H9 (cell line): ENCODE measurements at regions not wholly inside any gene's neighbourhood (a gene's known extent, or its start where the extent isn't known, plus 50 kb on each side); places are given as distances from the start of the nearest gene placed in this dataset.

Source experiments
- DNase-seq: peaks from one replicate; pipeline ENCODE4 v3.0.0-alpha.2; 2017
- H2AFZ ChIP-seq: one replicate; pipeline ENCODE4 v1.6.1; 2013; ENCODE audit warnings: mild to moderate bottlenecking, low read length, control low read depth, moderate library complexity
- H2AK5ac ChIP-seq: 2 replicates; pipeline ENCODE4 v1.6.1; 2013; ENCODE audit warnings: low read length, control low read depth, mixed read lengths; ENCODE audit not compliant: insufficient read length
- H2BK120ac ChIP-seq: one replicate; pipeline ENCODE4 v1.6.1; 2013; ENCODE audit warnings: low read depth, mild to moderate bottlenecking, low read length, control low read depth, inconsistent platforms; ENCODE audit not compliant: poor library complexity, severe bottlenecking
- H2BK12ac ChIP-seq: 2 replicates; pipeline ENCODE4 v1.6.1; 2013; ENCODE audit warnings: low read length, control low read depth, mixed read lengths, low read depth; ENCODE audit not compliant: insufficient read length
- H2BK15ac ChIP-seq: 2 replicates; pipeline ENCODE4 v1.6.1; 2013; ENCODE audit warnings: low read depth, low read length, control low read depth
- H2BK20ac ChIP-seq: one replicate; pipeline ENCODE4 v1.6.1; 2013; ENCODE audit warnings: low read depth, mild to moderate bottlenecking, low read length, control low read depth, inconsistent platforms; ENCODE audit not compliant: poor library complexity, severe bottlenecking
- H2BK5ac ChIP-seq: 2 replicates; pipeline ENCODE4 v1.6.1; 2013; ENCODE audit warnings: low read length, control low read depth, mixed read lengths; ENCODE audit not compliant: insufficient read length
- H3K14ac ChIP-seq: 2 replicates; pipeline ENCODE4 v1.6.1; 2013; ENCODE audit warnings: low read length, control low read depth; ENCODE audit not compliant: insufficient read depth
- H3K18ac ChIP-seq: 2 replicates; pipeline ENCODE4 v1.6.1; 2013; ENCODE audit warnings: low read depth, mild to moderate bottlenecking, mixed read lengths, low read length, control low read depth; ENCODE audit not compliant: insufficient read length
- H3K23ac ChIP-seq: 2 replicates; pipeline ENCODE4 v1.6.1; 2013; ENCODE audit warnings: low read length, control low read depth, mixed read lengths, low read depth; ENCODE audit not compliant: insufficient read length
- H3K23me2 ChIP-seq: 2 replicates; pipeline ENCODE4 v1.6.1; 2013; ENCODE audit warnings: low read depth, mild to moderate bottlenecking, mixed read lengths, low read length, control low read depth; ENCODE audit not compliant: insufficient read length, poor library complexity, severe bottlenecking
- H3K27ac ChIP-seq: 2 replicates; pipeline ENCODE4 v1.5.1; 2013; ENCODE audit warnings: low read length, control low read depth, mixed read lengths, low read depth; ENCODE audit not compliant: insufficient read length
- H3K27me3 ChIP-seq: 2 replicates; pipeline ENCODE4 v1.6.1; 2013; ENCODE audit warnings: low read length, control low read depth, inconsistent platforms; ENCODE audit not compliant: insufficient read depth
- H3K4ac ChIP-seq: 2 replicates; pipeline ENCODE4 v1.6.1; 2013; ENCODE audit warnings: low read depth, mild to moderate bottlenecking, control low read depth, inconsistent platforms, low read length, moderate library complexity
- H3K4me1 ChIP-seq: 2 replicates; pipeline ENCODE4 v1.6.1; 2013; ENCODE audit warnings: low read length, control low read depth, inconsistent platforms; ENCODE audit not compliant: insufficient read depth
- H3K4me2 ChIP-seq: 2 replicates; pipeline ENCODE4 v1.6.1; 2013; ENCODE audit warnings: low read length, control low read depth, mixed read lengths; ENCODE audit not compliant: insufficient read length, insufficient read depth
- H3K56ac ChIP-seq: 2 replicates; pipeline ENCODE4 v1.6.1; 2013; ENCODE audit warnings: low read depth, mild to moderate bottlenecking, mixed read lengths, low read length, control low read depth; ENCODE audit not compliant: insufficient read length
- H3K79me1 ChIP-seq: 2 replicates; pipeline ENCODE4 v1.6.1; 2013; ENCODE audit warnings: low read depth, mild to moderate bottlenecking, moderate library complexity, low read length, control low read depth, inconsistent platforms; ENCODE audit not compliant: insufficient read depth, poor library complexity, severe bottlenecking
- H3K79me2 ChIP-seq: 2 replicates; pipeline ENCODE4 v1.6.1; 2013; ENCODE audit warnings: low read length, control low read depth, inconsistent platforms; ENCODE audit not compliant: insufficient read depth
- H3K9ac ChIP-seq: 2 replicates; pipeline ENCODE4 v1.6.1; 2013; ENCODE audit warnings: low read length, control low read depth, mixed read lengths; ENCODE audit not compliant: insufficient read length; ENCODE audit errors: extremely low read depth
- H3K9me3 ChIP-seq: one replicate; pipeline ENCODE4 v1.6.1; 2013; ENCODE audit warnings: low read depth, low read length, inconsistent platforms; ENCODE audit not compliant: control insufficient read depth
- H3T11ph ChIP-seq: one replicate; pipeline ENCODE4 v1.6.1; 2013; ENCODE audit warnings: mild to moderate bottlenecking, low read length, control low read depth, inconsistent platforms
- H4K20me1 ChIP-seq: one replicate; pipeline ENCODE4 v1.6.1; 2013; ENCODE audit not compliant: control insufficient read depth, insufficient read length, insufficient read depth
- H4K5ac ChIP-seq: 2 replicates; pipeline ENCODE4 v1.6.1; 2013; ENCODE audit warnings: low read depth, mild to moderate bottlenecking, mixed read lengths, low read length, control low read depth; ENCODE audit not compliant: insufficient read length
- H4K8ac ChIP-seq: replicated peaks from 2 replicates; pipeline ENCODE4 v1.6.1; 2013; ENCODE audit warnings: low read length, control low read depth, mixed read lengths, low read depth; ENCODE audit not compliant: insufficient read length
- H4K91ac ChIP-seq: 2 replicates; pipeline ENCODE4 v1.6.1; 2013; ENCODE audit warnings: low read depth, mild to moderate bottlenecking, moderate library complexity, mixed read lengths, low read length, control low read depth; ENCODE audit not compliant: insufficient read length
- H3K27ac Mint-ChIP-seq, 3 experiments: 2 replicates in 2 of 3; 3 replicates in 1 of 3; pipeline ENCODE4 v1.8.0; 2020 to 2021; ENCODE audit warnings: mixed read lengths in 3 of 3, mild to moderate bottlenecking in 1 of 3, moderate library complexity in 1 of 3
- H3K27me3 Mint-ChIP-seq: 2 replicates; pipeline ENCODE4 v1.8.0; 2021; ENCODE audit warnings: low read depth, mild to moderate bottlenecking, moderate library complexity, mixed read lengths
- H3K36me3 Mint-ChIP-seq, 3 experiments: 2 replicates in 2 of 3; 3 replicates in 1 of 3; pipeline ENCODE4 v1.8.0; 2020 to 2021; ENCODE audit warnings: low read depth in 3 of 3, mixed read lengths in 3 of 3; ENCODE audit not compliant: insufficient read depth in 1 of 3
- H3K4me1 Mint-ChIP-seq, 2 experiments: 2 replicates each; pipeline ENCODE4 v1.8.0; 2020; ENCODE audit warnings: mixed read lengths in 2 of 2
- H3K4me3 Mint-ChIP-seq, 2 experiments: 2 replicates in 1 of 2; 3 replicates in 1 of 2; pipeline ENCODE4 v1.8.0; 2020 to 2021; ENCODE audit warnings: mild to moderate bottlenecking in 2 of 2, mixed read lengths in 2 of 2, moderate library complexity in 1 of 2
- H3K9me3 Mint-ChIP-seq, 2 experiments: 2 replicates in 1 of 2; 3 replicates in 1 of 2; pipeline ENCODE4 v1.8.0; 2020; ENCODE audit warnings: mild to moderate bottlenecking in 2 of 2, mixed read lengths in 2 of 2, moderate library complexity in 1 of 2
- WGBS: extraction: QIAGEN DNeasy Blood & Tissue Kit; methylation state at CpG from one replicate; pipeline ENCODE4 v1.1.7; 2013; ENCODE audit warnings: missing lambda C conversion rate, low lambda C conversion rate, mixed read lengths; ENCODE audit not compliant: insufficient read length; ENCODE audit errors: extremely low coverage; 5-methylcytosine and 5-hydroxymethylcytosine counted together
- TF ChIP-seq, protein P1 (sequence below): fragments of 200-600 bp; sonication (generic); conservative IDR thresholded peaks from 3 replicates; pipeline ENCODE4 v1.8.0; 2021; ENCODE audit warnings: antibody characterized with exemption, mild to moderate bottlenecking

DNA sequence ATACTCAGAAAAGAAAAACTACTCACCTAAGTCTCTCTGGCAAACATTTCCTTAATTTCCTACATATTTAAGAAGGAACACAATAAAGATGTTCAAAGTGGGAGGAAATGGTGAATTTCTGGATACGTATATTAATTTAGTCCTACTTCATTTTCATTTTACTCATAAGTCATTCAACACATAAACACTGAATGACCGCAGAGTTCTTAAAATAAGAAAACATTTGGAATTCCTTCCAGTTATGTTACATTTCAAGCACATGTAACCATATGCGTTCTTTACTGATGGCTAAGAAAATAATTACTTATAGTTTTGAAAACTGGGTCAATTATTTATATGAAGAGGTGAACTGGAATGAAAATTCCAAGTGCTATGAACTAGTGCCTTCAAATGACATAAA is 409.3 kb downstream of the BCAT1 start:
- Histone ChIP-seq H3K23me2 (no peaks in the 10 kb centered on the region), H4K8ac (no peak overlapping the region), H3K27ac (no peak overlapping the region), H2BK12ac (no peak overlapping the region), H3K18ac (no peak overlapping the region), H3K9ac (no peak overlapping the region), H3K56ac (no peak overlapping the region), H3K14ac (no peak overlapping the region), H3K4me1 (no peaks in the 10 kb centered on the region), H2BK15ac (no peak overlapping the region), H3K27me3 (no peaks in the 10 kb centered on the region), H2BK20ac (no peak overlapping the region), H3K4me2 (no peak overlapping the region), H2BK5ac (no peak overlapping the region), H2AK5ac (no peak overlapping the region), H3K79me1 (no peaks in the 10 kb centered on the region), H4K20me1 (no peaks in the 10 kb centered on the region), H3K4ac (no peak overlapping the region), H3K23ac (no peak overlapping the region), H2AFZ (no peak overlapping the region), H3K79me2 (no peaks in the 10 kb centered on the region), H4K91ac (no peak overlapping the region), H4K5ac (no peak overlapping the region), H3T11ph (no peak overlapping the region), H2BK120ac (no peak overlapping the region), H3K9me3 (no peaks in the 10 kb centered on the region)
- Mint-ChIP-seq H3K27ac (no peak overlapping the region), H3K36me3 (no peaks in the 10 kb centered on the region), H3K27me3 (no peaks in the 10 kb centered on the region; the same call in 1 of the 2 replicates), H3K4me3 (no peak overlapping the region), H3K9me3 (no peaks in the 10 kb centered on the region), H3K4me1 (peaks cover 20 to 24% of the 10 kb centered on the region in 2 experiments)
- no peak for DNase-seq
- WGBS = no CpG with 5 or more reads among the region's 3 CpGs
- TF ChIP-seq, protein P1, sequence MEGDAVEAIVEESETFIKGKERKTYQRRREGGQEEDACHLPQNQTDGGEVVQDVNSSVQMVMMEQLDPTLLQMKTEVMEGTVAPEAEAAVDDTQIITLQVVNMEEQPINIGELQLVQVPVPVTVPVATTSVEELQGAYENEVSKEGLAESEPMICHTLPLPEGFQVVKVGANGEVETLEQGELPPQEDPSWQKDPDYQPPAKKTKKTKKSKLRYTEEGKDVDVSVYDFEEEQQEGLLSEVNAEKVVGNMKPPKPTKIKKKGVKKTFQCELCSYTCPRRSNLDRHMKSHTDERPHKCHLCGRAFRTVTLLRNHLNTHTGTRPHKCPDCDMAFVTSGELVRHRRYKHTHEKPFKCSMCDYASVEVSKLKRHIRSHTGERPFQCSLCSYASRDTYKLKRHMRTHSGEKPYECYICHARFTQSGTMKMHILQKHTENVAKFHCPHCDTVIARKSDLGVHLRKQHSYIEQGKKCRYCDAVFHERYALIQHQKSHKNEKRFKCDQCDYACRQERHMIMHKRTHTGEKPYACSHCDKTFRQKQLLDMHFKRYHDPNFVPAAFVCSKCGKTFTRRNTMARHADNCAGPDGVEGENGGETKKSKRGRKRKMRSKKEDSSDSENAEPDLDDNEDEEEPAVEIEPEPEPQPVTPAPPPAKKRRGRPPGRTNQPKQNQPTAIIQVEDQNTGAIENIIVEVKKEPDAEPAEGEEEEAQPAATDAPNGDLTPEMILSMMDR = no peak
